CD4-positive, alpha-beta T cell (primary cell): ENCODE measurements at regions not wholly inside any gene's neighbourhood (a gene's known extent, or its start where the extent isn't known, plus 50 kb on each side); places are given as distances from the start of the nearest gene placed in this dataset.
A peak's percentile ranks its signal among the peaks of the same experiment; 100 is the strongest.

ENCODE experiments used
- ATAC-seq: fragments of 200-7000 bp; cut with Tn5 transposase; one replicate; pipeline ENCODE4 v1.10.0; 2022; ENCODE audit warnings: mild to moderate bottlenecking; ENCODE audit not compliant: poor library complexity
- CTCF ChIA-PET: fragments of 350-600 bp; sonication (Branson Sonifier 250); formaldehyde crosslinking; loops from one replicate; lab custom pipeline; 2021; ENCODE audit warnings: antibody characterized with exemption, inconsistent platforms; lab: Charles Lee
- POLR2A ChIA-PET: fragments of 350-600 bp; sonication (Branson Sonifier 250); formaldehyde crosslinking; loops from one replicate; lab custom pipeline; 2021; ENCODE audit warnings: antibody characterized with exemption, inconsistent platforms; lab: Charles Lee
- DNase-seq, 14 experiments: peaks; one replicate each; pipeline ENCODE4 v3.0.0-alpha.2; 2013 to 2020; ENCODE audit warnings: mixed read lengths in 2 of 14
- H3K27ac ChIP-seq, 2 donors: one replicate each; pipeline versions ENCODE4 v1.5.1 to v1.7.0; 2013; ENCODE audit warnings: low read length in 2 of 2, low read depth in 1 of 2, mild to moderate bottlenecking in 1 of 2
- H3K27me3 ChIP-seq, 2 experiments: 1 replicate in 1 of 2; 2 replicates in 1 of 2; pipeline versions ENCODE4 v1.6.1 to v1.7.0; 2013; ENCODE audit warnings: low read length in 2 of 2, control low read depth in 1 of 2, mild to moderate bottlenecking in 1 of 2, moderate library complexity in 1 of 2; ENCODE audit not compliant: insufficient read depth in 2 of 2, control insufficient read depth in 1 of 2
- H3K36me3 ChIP-seq: one replicate; pipeline ENCODE4 v1.6.1; 2013; ENCODE audit warnings: low read length, control low read depth; ENCODE audit not compliant: insufficient read depth
- H3K4me1 ChIP-seq: one replicate; pipeline ENCODE4 v1.6.1; 2013; ENCODE audit warnings: low read length, control low read depth; ENCODE audit not compliant: insufficient read depth
- H3K4me3 ChIP-seq: one replicate; pipeline ENCODE4 v1.5.1; 2013; ENCODE audit warnings: mild to moderate bottlenecking, low read length, moderate library complexity
- H3K9me3 ChIP-seq, 2 experiments: 1 replicate in 1 of 2; 2 replicates in 1 of 2; pipeline versions ENCODE4 v1.6.1 to v1.7.0; 2013; ENCODE audit warnings: low read length in 2 of 2, mild to moderate bottlenecking in 2 of 2, control low read depth in 1 of 2, moderate library complexity in 1 of 2; ENCODE audit not compliant: control insufficient read depth in 1 of 2, insufficient read depth in 1 of 2
- H3K27ac Mint-ChIP-seq: one replicate; pipeline ENCODE4 v1.8.0; 2020; ENCODE audit warnings: mixed read lengths
- H3K27me3 Mint-ChIP-seq: one replicate; pipeline ENCODE4 v1.8.0; 2021; ENCODE audit warnings: mixed read lengths
- H3K36me3 Mint-ChIP-seq: one replicate; pipeline ENCODE4 v1.8.0; 2021; ENCODE audit warnings: low read depth, mixed read lengths
- H3K4me1 Mint-ChIP-seq: one replicate; pipeline ENCODE4 v1.8.0; 2021; ENCODE audit warnings: low read depth, mixed read lengths
- H3K4me3 Mint-ChIP-seq: one replicate; pipeline ENCODE4 v1.8.0; 2020; ENCODE audit warnings: mild to moderate bottlenecking, mixed read lengths
- H3K9me3 Mint-ChIP-seq: one replicate; pipeline ENCODE4 v1.8.0; 2020; ENCODE audit warnings: mixed read lengths
- intact Hi-C, 2 experiments: fragments of 100-400 bp; cut with DNase I in 1 of 2; cut with micrococcal nuclease in 1 of 2; formaldehyde crosslinking; loops; one replicate each; pipeline versions ENCODE4 v1.15.1 to v1.9.0; 2023 to 2025; cut with DNase I, micrococcal nuclease
- TF ChIP-seq, protein P1 (sequence below): fragments of 200-600 bp; IDR thresholded peaks from one replicate; pipeline ENCODE4 v1.8.0; 2022; ENCODE audit warnings: antibody characterized with exemption, mild to moderate bottlenecking

DNA sequence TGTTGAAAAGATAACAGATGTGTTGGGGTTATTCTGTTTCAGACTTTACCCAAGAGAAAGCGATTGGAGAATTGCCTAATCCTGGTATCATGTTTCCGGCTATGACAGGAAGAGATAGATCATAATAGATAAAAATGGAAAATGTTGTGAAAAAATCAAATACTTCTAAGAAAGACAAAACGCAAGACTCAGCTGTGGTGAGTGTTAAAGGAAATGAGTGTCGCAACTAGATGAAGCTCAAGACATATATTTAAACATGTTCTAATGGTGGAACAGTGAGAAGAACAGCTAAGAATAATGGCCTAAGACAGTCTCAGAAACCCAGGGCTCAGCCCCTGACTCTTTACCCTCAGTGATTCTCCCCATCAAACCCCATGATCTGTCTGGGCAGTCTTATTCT, 426.7 kb upstream of the RUNX1 start:
- intact Hi-C loops: no loop called here
- ATAC-seq: peak; percentile 46
- TF ChIP-seq, protein P1, sequence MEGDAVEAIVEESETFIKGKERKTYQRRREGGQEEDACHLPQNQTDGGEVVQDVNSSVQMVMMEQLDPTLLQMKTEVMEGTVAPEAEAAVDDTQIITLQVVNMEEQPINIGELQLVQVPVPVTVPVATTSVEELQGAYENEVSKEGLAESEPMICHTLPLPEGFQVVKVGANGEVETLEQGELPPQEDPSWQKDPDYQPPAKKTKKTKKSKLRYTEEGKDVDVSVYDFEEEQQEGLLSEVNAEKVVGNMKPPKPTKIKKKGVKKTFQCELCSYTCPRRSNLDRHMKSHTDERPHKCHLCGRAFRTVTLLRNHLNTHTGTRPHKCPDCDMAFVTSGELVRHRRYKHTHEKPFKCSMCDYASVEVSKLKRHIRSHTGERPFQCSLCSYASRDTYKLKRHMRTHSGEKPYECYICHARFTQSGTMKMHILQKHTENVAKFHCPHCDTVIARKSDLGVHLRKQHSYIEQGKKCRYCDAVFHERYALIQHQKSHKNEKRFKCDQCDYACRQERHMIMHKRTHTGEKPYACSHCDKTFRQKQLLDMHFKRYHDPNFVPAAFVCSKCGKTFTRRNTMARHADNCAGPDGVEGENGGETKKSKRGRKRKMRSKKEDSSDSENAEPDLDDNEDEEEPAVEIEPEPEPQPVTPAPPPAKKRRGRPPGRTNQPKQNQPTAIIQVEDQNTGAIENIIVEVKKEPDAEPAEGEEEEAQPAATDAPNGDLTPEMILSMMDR: no peak
- no peaks in the 10 kb centered on the region for H3K27me3 ChIP-seq
- H3K27ac ChIP-seq: no peak overlapping the region
- H3K9me3 Mint-ChIP-seq: peaks cover 2% of the 10 kb centered on the region
- H3K4me1 Mint-ChIP-seq: peaks cover 17% of the 10 kb centered on the region
- H3K36me3 ChIP-seq: no peaks in the 10 kb centered on the region
- ChIA-PET CTCF (no interaction called here), POLR2A (interaction anchor here (1.0 kb wide), 1 partner anchor 27 kb away, joined by 4 read pairs; no protein-coding TSS in a partner anchor)
- no peak overlapping the region for H3K4me3 ChIP-seq
- DNase-seq: peak in 3 of 14 experiments; percentile 4 to 18 (median 12)
- H3K4me3 Mint-ChIP-seq: peak overlapping the region; percentile 21
- H3K27ac Mint-ChIP-seq: peak overlapping the region; percentile 48
- no peaks in the 10 kb centered on the region for H3K36me3 Mint-ChIP-seq
- no peaks in the 10 kb centered on the region for H3K27me3 Mint-ChIP-seq
- H3K4me1 ChIP-seq: no peaks in the 10 kb centered on the region
- H3K9me3 ChIP-seq: no peaks in the 10 kb centered on the region

GRCh38 chr21:35475009-35475408, 425.9 kb upstream of the RUNX1 start:
- Histone ChIP-seq H3K27me3 (no peaks in the 10 kb centered on the region), H3K9me3 (no peaks in the 10 kb centered on the region), H3K36me3 (no peaks in the 10 kb centered on the region), H3K27ac (no peak overlapping the region), H3K4me1 (no peaks in the 10 kb centered on the region), H3K4me3 (no peak overlapping the region)
- Mint-ChIP-seq H3K27ac (no peak overlapping the region), H3K27me3 (no peaks in the 10 kb centered on the region), H3K36me3 (no peaks in the 10 kb centered on the region), H3K9me3 (peaks cover 1% of the 10 kb centered on the region), H3K4me3 (no peak overlapping the region), H3K4me1 (peaks cover 17% of the 10 kb centered on the region)
- POLR2A ChIA-PET: interaction anchor here (1.0 kb wide), 1 partner anchor 28 kb away, joined by 3 read pairs; no protein-coding TSS in a partner anchor
- intact Hi-C loops: no loop called here
- no peak for ATAC-seq
- DNase-seq: peak in 2 of 14 experiments; percentile 38 to 53
- CTCF ChIA-PET: no interaction called here
- TF ChIP-seq, protein P1: no peak

- H3K27me3 ChIP-seq: no peaks in the 10 kb centered on the region
- Mint-ChIP-seq H3K36me3 (no peaks in the 10 kb centered on the region), H3K4me1 (peaks cover 17% of the 10 kb centered on the region), H3K4me3 (no peak overlapping the region), H3K9me3 (no peaks in the 10 kb centered on the region), H3K27ac (no peak overlapping the region), H3K27me3 (no peaks in the 10 kb centered on the region)
- H3K27ac ChIP-seq: no peak overlapping the region
- H3K36me3 ChIP-seq: no peaks in the 10 kb centered on the region
- intact Hi-C loops: no loop called here
- ChIA-PET CTCF (no interaction called here), POLR2A (no interaction called here)
- no peak for ATAC-seq
- TF ChIP-seq, protein P1: no peak
- no peaks in the 10 kb centered on the region for H3K9me3 ChIP-seq
- DNase-seq: peak in 1 of 14 experiments; percentile 4
- no peaks in the 10 kb centered on the region for H3K4me1 ChIP-seq
- H3K4me3 ChIP-seq: no peak overlapping the region
Measured at GRCh38 chr21:35473496-35473895, 424.4 kb upstream of the RUNX1 start.
